ENCODE measurements at regions not wholly inside any gene's neighbourhood (a gene's known extent, or its start where the extent isn't known, plus 50 kb on each side); places are given as distances from the start of the nearest gene placed in this dataset.

DNA sequence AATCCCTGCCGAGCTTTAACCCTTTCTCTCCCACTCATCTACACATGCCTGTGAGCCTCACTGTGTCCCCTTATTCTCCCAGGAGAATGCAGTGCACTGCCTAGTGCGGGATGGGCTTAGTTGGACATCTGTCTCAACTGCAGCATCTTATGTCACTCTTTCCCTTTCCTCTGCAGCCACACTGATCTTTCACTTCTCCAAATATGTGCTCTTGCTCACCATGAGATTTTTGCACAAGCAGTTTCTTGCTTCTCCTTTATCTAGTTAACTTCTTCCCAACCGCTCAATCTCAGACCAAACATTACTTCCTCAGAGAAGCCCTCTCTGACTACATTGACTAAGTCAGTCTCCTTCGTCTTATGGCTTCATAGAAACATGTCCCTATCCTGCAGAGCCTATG, 292.3 kb downstream of the KBTBD8 start:
- Histone ChIP-seq H3K4me3 (ENCODE audit: extremely low read depth in 1 of 4, insufficient read depth in 2 of 4, low read depth in 3 of 4, low read length in 4 of 4) (no peak overlapping the region), H2BK12ac (ENCODE audit: low read depth, low read length) (no peak overlapping the region), H4K8ac (ENCODE audit: extremely low read depth, insufficient read depth, low read length) (no peak overlapping the region), H2BK5ac (ENCODE audit: low read depth, low read length) (no peak overlapping the region), H3K23me2 (ENCODE audit: low read depth, low read length) (no peaks in the 10 kb centered on the region), H2BK20ac (ENCODE audit: low read length) (no peak overlapping the region), H4K5ac (ENCODE audit: insufficient read length, low read depth, low read length) (no peak overlapping the region), H3K14ac (ENCODE audit: insufficient read length) (no peak overlapping the region), H3K27ac (ENCODE audit: low read depth, low read length) (no peak overlapping the region), H3K18ac (ENCODE audit: extremely low read depth, low read length) (no peak overlapping the region), H2AFZ (ENCODE audit: low read length) (no peak overlapping the region), H2AK5ac (ENCODE audit: low read depth, low read length) (no peak overlapping the region), H3K79me2 (ENCODE audit: control insufficient read depth in 1 of 2, insufficient read depth in 2 of 2, low read length in 2 of 2) (no peaks in the 10 kb centered on the region), H3K4me1 (replicated peaks in 1 of 4; ENCODE audit: control insufficient read depth in 3 of 4, insufficient read depth in 4 of 4, low read length in 3 of 4) (no peaks in the 10 kb centered on the region), H3K79me1 (ENCODE audit: low read depth, low read length) (no peaks in the 10 kb centered on the region), H3K23ac (ENCODE audit: insufficient read length) (no peak overlapping the region), H3K36me3 (ENCODE audit: control insufficient read depth in 2 of 4, insufficient read depth in 4 of 4, low read length in 3 of 4) (no peaks in the 10 kb centered on the region), H2BK120ac (replicated peaks; ENCODE audit: low read depth, low read length) (no peak overlapping the region), H2BK15ac (ENCODE audit: low read length) (no peak overlapping the region), H4K20me1 (replicated peaks in 1 of 2; ENCODE audit: control insufficient read depth in 1 of 2, insufficient read depth in 2 of 2, low read length in 2 of 2) (no peaks in the 10 kb centered on the region), H3K27me3 (replicated peaks in 1 of 4; ENCODE audit: control insufficient read depth in 3 of 4, extremely low read depth in 1 of 4, insufficient read depth in 3 of 4, low read length in 3 of 4) (no peaks in the 10 kb centered on the region), H3K4me2 (ENCODE audit: insufficient read depth in 1 of 2, low read depth in 2 of 2, low read length in 2 of 2) (no peak overlapping the region), H4K91ac (replicated peaks; ENCODE audit: insufficient read length, low read length) (no peak overlapping the region), H3K4ac (replicated peaks; ENCODE audit: insufficient read length, low read depth, low read length) (no peak overlapping the region), H3K56ac (replicated peaks; ENCODE audit: insufficient read length, low read depth, low read length) (no peak overlapping the region), H3K9ac (replicated peaks in 1 of 4; ENCODE audit: extremely low read depth in 1 of 4, low read depth in 3 of 4, low read length in 3 of 4) (no peak overlapping the region), H3K9me3 (ENCODE audit: insufficient read depth in 2 of 2, low read depth in 1 of 2, low read length in 1 of 2) (no peaks in the 10 kb centered on the region)
- POLR2A ChIA-PET (ENCODE audit: partially characterized antibody): no interaction called here
- FAIRE-seq: no peak
- DNase-seq (ENCODE audit: low read depth in 1 of 2, low spot score in 2 of 2): no peak
- CTCF ChIA-PET (ENCODE audit: partially characterized antibody): interaction anchor here (1.1 to 1.8 kb wide), 2 partner anchors 24 to 352 kb away, joined by 3 to 5 read pairs; no protein-coding TSS in a partner anchor
- 83% methylated on average over 4 of the region's 4 CpGs; no CpG with 5 or more reads in 1 of the 2 experiments for WGBS, 2 experiments (ENCODE audit: extremely low coverage in 1 of 2, insufficient coverage in 1 of 2, insufficient read length in 1 of 2, insufficient replicate concordance in 2 of 2, low coverage in 1 of 2, low lambda C conversion rate in 2 of 2, missing lambda C conversion rate in 1 of 2)
- TF ChIP-seq JUND (IDR thresholded peaks at IDR 0.05; ENCODE audit: low read length) (no peak), CEBPB (IDR thresholded peaks at IDR 0.05; ENCODE audit: low read depth, low read length) (no peak), BACH1 (IDR thresholded peaks at IDR 0.05; ENCODE audit: low read length) (no peak), MAFK (IDR thresholded peaks at IDR 0.05; ENCODE audit: low read depth, low read length) (no peak), SRF (IDR thresholded peaks at IDR 0.05; ENCODE audit: low read depth, low read length) (no peak), SIN3A (conservative IDR thresholded peaks at IDR 0.05 in 1 of 2, IDR thresholded peaks at IDR 0.05 in 1 of 2; ENCODE audit: low read depth in 1 of 2, low read length in 2 of 2) (no peak), SP1 (IDR thresholded peaks at IDR 0.05; ENCODE audit: low read depth, low read length) (no peak), HDAC6 (IDR thresholded peaks at IDR 0.05; ENCODE audit: low read depth, low read length) (no peak), CREB1 (IDR thresholded peaks at IDR 0.05) (no peak), JUN (IDR thresholded peaks at IDR 0.05; ENCODE audit: low read depth, low read length) (no peak), SAP30 (IDR thresholded peaks at IDR 0.05; ENCODE audit: insufficient read depth, insufficient replicate concordance, low read length) (no peak), NANOG (IDR thresholded peaks at IDR 0.05; ENCODE audit: insufficient read depth, low read depth, low read length, poor library complexity, severe bottlenecking) (no peak), RFX5 (IDR thresholded peaks at IDR 0.05; ENCODE audit: borderline replicate concordance, low read depth, low read length) (no peak), RBBP5 (IDR thresholded peaks at IDR 0.05; ENCODE audit: borderline replicate concordance, low read depth, low read length) (no peak), RAD21 (IDR thresholded peaks at IDR 0.05 in 1 of 2, conservative IDR thresholded peaks at IDR 0.05 in 1 of 2; ENCODE audit: low read depth in 2 of 2, low read length in 2 of 2) (no peak), TEAD4 (IDR thresholded peaks at IDR 0.05; ENCODE audit: low read depth, low read length) (no peak)

Data from H1 (cell line).